ENCODE measurements at regions not wholly inside any gene's neighbourhood (a gene's known extent, or its start where the extent isn't known, plus 50 kb on each side); places are given as distances from the start of the nearest gene placed in this dataset.

GRCh38 chr13:69288026-69288425 is 819.6 kb upstream of the ATXN8OS start:
- TF ChIP-seq CTCF (IDR thresholded peaks at IDR 0.05; ENCODE audit: low read depth, low read length, missing input control) (no peak), REST (IDR thresholded peaks at IDR 0.05) (no peak), MAX (IDR thresholded peaks at IDR 0.05) (no peak), EGR1 (IDR thresholded peaks at IDR 0.05; ENCODE audit: low read depth in 2 of 2) (no peak), TAF1 (conservative IDR thresholded peaks at IDR 0.05) (no peak), RAD21 (IDR thresholded peaks at IDR 0.05) (no peak)
